VCaP (cell line): ENCODE measurements at regions not wholly inside any gene's neighbourhood (a gene's known extent, or its start where the extent isn't known, plus 50 kb on each side); places are given as distances from the start of the nearest gene placed in this dataset.

Experiments used
- H3K27ac ChIP-seq: fragments of 450-650 bp; 2 replicates; pipeline ENCODE4 v1.5.1; 2017
- TF ChIP-seq, protein P1 (sequence below): fragments of 450-650 bp; conservative IDR thresholded peaks from 2 replicates; pipeline ENCODE4 v1.5.1; 2017; ENCODE audit warnings: mild to moderate bottlenecking, moderate library complexity

DNA sequence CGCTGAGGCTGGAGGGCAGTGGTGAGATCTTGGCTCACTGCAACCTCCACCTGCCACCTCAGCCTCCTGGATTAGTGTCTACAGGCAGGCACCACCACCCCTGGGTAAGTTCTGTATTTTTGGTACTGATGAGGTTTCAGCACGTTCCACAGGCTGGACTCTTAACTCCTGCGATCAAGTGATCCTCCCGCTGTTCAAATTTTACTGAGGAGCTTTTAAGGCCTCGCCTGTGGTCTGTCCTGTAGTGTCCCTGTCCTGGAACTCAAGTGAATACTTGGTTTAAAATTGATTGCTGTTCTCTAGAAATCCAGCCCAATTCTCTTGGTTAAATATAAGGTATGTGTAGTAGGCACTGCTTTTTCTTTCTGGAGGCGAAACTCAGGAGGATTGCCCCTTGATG is 65.2 kb downstream of the DPRX start:
- TF ChIP-seq, protein P1, sequence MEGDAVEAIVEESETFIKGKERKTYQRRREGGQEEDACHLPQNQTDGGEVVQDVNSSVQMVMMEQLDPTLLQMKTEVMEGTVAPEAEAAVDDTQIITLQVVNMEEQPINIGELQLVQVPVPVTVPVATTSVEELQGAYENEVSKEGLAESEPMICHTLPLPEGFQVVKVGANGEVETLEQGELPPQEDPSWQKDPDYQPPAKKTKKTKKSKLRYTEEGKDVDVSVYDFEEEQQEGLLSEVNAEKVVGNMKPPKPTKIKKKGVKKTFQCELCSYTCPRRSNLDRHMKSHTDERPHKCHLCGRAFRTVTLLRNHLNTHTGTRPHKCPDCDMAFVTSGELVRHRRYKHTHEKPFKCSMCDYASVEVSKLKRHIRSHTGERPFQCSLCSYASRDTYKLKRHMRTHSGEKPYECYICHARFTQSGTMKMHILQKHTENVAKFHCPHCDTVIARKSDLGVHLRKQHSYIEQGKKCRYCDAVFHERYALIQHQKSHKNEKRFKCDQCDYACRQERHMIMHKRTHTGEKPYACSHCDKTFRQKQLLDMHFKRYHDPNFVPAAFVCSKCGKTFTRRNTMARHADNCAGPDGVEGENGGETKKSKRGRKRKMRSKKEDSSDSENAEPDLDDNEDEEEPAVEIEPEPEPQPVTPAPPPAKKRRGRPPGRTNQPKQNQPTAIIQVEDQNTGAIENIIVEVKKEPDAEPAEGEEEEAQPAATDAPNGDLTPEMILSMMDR: no peak
- H3K27ac ChIP-seq: no peak overlapping the region

DNA sequence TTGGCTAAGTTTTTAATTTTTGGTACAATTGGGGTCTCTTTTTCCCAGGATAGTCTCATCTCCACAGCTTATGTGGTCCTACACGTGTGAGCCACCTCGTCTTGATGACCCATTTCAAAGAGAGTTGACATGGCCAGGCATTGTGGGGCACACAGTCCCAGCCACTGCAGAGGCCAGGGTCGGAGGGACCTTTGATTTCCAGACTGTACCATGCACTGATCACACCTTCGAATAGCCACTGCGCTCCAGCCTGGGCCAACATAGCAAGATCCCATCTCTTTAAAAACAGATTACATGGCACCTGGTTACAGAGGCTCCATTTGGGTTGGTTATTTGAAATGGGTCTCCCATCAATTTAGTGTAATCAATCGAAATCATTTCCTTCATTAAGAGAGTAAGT is 71.6 kb downstream of the DPRX start:
- TF ChIP-seq, protein P1: no peak
- no peak overlapping the region for H3K27ac ChIP-seq

DNA sequence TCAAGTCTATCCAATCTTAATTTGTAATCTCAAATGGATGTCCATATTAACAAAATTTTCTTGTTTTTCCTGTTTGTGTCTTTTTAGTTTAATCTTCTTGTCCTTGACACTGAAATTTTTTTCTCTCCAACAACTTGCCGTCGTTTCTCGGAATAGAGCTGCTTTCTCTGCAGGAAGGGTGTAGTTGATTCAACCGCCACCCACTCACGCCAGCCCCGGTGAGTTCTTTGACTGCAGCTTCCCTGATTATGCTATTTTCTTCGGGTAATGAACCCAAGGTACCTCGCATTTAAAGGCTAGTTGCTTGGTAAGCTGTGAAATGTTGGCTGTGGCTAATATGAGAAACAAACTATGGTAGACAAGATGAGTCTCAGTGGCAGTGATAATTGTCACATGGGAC is 72.2 kb downstream of the DPRX start:
- TF ChIP-seq, protein P1: no peak
- H3K27ac ChIP-seq: no peak overlapping the region

DNA sequence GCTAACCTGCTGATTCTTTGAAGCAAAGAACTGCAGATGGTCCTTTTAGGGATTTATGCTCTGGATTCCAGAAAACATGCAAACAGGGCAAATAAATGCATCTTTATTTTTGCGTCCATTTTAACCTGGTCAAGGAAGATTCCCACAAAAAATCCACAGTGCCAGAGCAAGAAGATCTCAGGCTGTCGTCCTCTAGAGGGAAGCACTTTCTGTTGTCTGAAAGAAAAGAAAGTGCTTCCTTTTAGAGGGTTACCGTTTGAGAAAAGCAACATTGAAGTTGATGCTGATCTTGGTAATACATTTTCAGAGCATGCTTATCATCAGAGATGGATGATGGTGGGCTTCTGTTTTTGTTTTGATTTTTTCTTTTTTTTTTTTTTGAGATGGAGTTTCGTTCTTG is 75.5 kb downstream of the DPRX start:
- H3K27ac ChIP-seq: no peak overlapping the region
- TF ChIP-seq, protein P1: peak; percentile 60

DNA sequence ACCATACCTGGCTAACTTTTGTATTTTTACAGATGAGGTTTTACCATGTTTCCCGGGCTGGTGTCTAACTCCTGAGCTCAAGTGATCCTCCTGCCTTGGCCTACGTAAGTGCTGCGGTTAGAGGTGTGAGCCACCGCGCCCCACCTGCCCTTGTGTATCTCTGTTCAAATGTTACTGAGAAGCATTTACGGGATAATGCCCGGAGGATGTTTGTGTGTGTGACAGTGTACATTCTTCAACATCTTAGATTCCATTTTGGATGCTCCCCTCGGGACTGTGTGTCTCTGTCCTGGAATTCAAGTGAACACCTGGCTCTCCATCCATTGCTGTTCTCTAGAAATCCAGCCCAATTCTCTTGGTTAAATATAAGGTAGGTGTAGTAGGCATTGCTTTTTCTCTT is 93.7 kb downstream of the NLRP12 start:
- no peak overlapping the region for H3K27ac ChIP-seq
- TF ChIP-seq, protein P1: no peak
